GM23338 (cell line): ENCODE measurements at regions not wholly inside any gene's neighbourhood (a gene's known extent, or its start where the extent isn't known, plus 50 kb on each side); places are given as distances from the start of the nearest gene placed in this dataset.

Experiments used
- ATAC-seq: fragments of 200-7000 bp; cut with Tn5 transposase; 3 replicates; pipeline ENCODE4 v1.9.1; 2020
- DNase-seq: peaks from one replicate; pipeline ENCODE4 v3.0.0-alpha.2; 2015; ENCODE audit warnings: low spot score
- H2AFZ ChIP-seq: fragments of 200-600 bp; sonication (generic); 2 replicates; pipeline ENCODE4 v1.8.0; 2016; ENCODE audit warnings: antibody characterized with exemption, mild to moderate bottlenecking, moderate library complexity
- H3F3A ChIP-seq: fragments of 200-600 bp; sonication (generic); replicated peaks from 2 replicates; pipeline ENCODE4 v1.8.0; 2017; ENCODE audit warnings: antibody characterized with exemption, mixed run types, low read depth
- H3K27ac ChIP-seq: fragments of 200-600 bp; sonication (generic); 2 replicates; pipeline ENCODE4 v1.6.1; 2016; ENCODE audit warnings: low read depth
- H3K27me3 ChIP-seq: fragments of 200-600 bp; sonication (generic); 2 replicates; pipeline ENCODE4 v1.8.0; 2016; ENCODE audit warnings: mild to moderate bottlenecking, mixed run types, moderate library complexity; ENCODE audit not compliant: insufficient read depth
- H3K36me3 ChIP-seq: fragments of 200-600 bp; sonication (generic); 2 replicates; pipeline ENCODE4 v1.8.0; 2016; ENCODE audit warnings: mild to moderate bottlenecking; ENCODE audit not compliant: insufficient read depth
- H3K4me1 ChIP-seq: fragments of 200-600 bp; sonication (generic); 2 replicates; pipeline ENCODE4 v1.8.0; 2016; ENCODE audit warnings: mild to moderate bottlenecking, moderate library complexity; ENCODE audit not compliant: insufficient read depth
- H3K4me2 ChIP-seq: fragments of 200-600 bp; sonication (generic); 2 replicates; pipeline ENCODE4 v1.7.1; 2017; ENCODE audit warnings: mixed run types
- H3K4me3 ChIP-seq: fragments of 200-600 bp; sonication (generic); 2 replicates; pipeline ENCODE4 v1.6.1; 2016; ENCODE audit warnings: mixed run types
- H3K79me2 ChIP-seq: fragments of 200-600 bp; sonication (generic); replicated peaks from 2 replicates; pipeline ENCODE4 v1.8.0; 2017; ENCODE audit warnings: mild to moderate bottlenecking; ENCODE audit not compliant: insufficient read depth
- H3K9me2 ChIP-seq: fragments of 200-600 bp; sonication (generic); 2 replicates; pipeline ENCODE4 v1.8.0; 2017; ENCODE audit not compliant: insufficient read depth
- H4K20me1 ChIP-seq: fragments of 200-600 bp; sonication (generic); replicated peaks from 2 replicates; pipeline ENCODE4 v1.8.0; 2017; ENCODE audit warnings: mild to moderate bottlenecking; ENCODE audit not compliant: insufficient read depth
- H3K27ac Mint-ChIP-seq: 2 replicates; pipeline ENCODE4 v1.8.0; 2020; ENCODE audit warnings: inconsistent platforms, mild to moderate bottlenecking, moderate library complexity, mixed read lengths
- H3K27me3 Mint-ChIP-seq: 3 replicates; pipeline ENCODE4 v1.8.0; 2022; ENCODE audit warnings: low read depth, mild to moderate bottlenecking, moderate library complexity, mixed read lengths, inconsistent platforms; ENCODE audit not compliant: insufficient read depth, poor library complexity
- H3K36me3 Mint-ChIP-seq: 3 replicates; pipeline ENCODE4 v1.8.0; 2021; ENCODE audit warnings: low read depth, mild to moderate bottlenecking, inconsistent platforms, moderate library complexity, mixed read lengths
- H3K4me1 Mint-ChIP-seq: 3 replicates; pipeline ENCODE4 v1.8.0; 2020; ENCODE audit warnings: mild to moderate bottlenecking, inconsistent platforms, mixed read lengths
- H3K4me3 Mint-ChIP-seq: 3 replicates; pipeline ENCODE4 v1.8.0; 2021; ENCODE audit warnings: moderate library complexity, mild to moderate bottlenecking, inconsistent platforms, mixed read lengths
- H3K9me3 Mint-ChIP-seq: 3 replicates; pipeline ENCODE4 v1.8.0; 2020; ENCODE audit warnings: moderate library complexity, mild to moderate bottlenecking, inconsistent platforms, mixed read lengths
- EZH2phosphoT487 ChIP-seq: fragments of 200-600 bp; sonication (generic); IDR thresholded peaks from one replicate; pipeline ENCODE4 v1.8.1; 2018; ENCODE audit warnings: antibody characterized with exemption; ENCODE audit not compliant: unreplicated experiment
- JUNB ChIP-seq: IDR thresholded peaks from one replicate; pipeline ENCODE4 v1.6.1; 2016; ENCODE audit warnings: antibody characterized with exemption; ENCODE audit not compliant: unreplicated experiment
- NANOG ChIP-seq: IDR thresholded peaks from 2 replicates; pipeline ENCODE4 v1.6.1; 2016; ENCODE audit warnings: antibody characterized with exemption, borderline replicate concordance
- POLR2AphosphoS5 ChIP-seq: IDR thresholded peaks from 2 replicates; pipeline ENCODE4 v1.6.1; 2016; ENCODE audit warnings: antibody characterized with exemption, low read depth
- REST ChIP-seq: IDR thresholded peaks from one replicate; pipeline ENCODE4 v1.6.1; 2018; ENCODE audit warnings: antibody characterized with exemption; ENCODE audit not compliant: unreplicated experiment
- STAT1 ChIP-seq: IDR thresholded peaks from one replicate; pipeline ENCODE4 v1.6.1; 2016; ENCODE audit warnings: antibody characterized with exemption; ENCODE audit not compliant: unreplicated experiment
- ZNF114 ChIP-seq: fragments of 250-450 bp; sonication (Bioruptor Pico); IDR thresholded peaks from 2 replicates; pipeline ENCODE4 v1.5.0; 2020; ENCODE audit warnings: mild to moderate bottlenecking, moderate library complexity
- ZNF331 ChIP-seq: fragments of 250-450 bp; sonication (Bioruptor Pico); IDR thresholded peaks from 2 replicates; pipeline ENCODE4 v1.5.0; 2020; ENCODE audit warnings: low read depth, mild to moderate bottlenecking, moderate library complexity
- ZNF462 ChIP-seq: fragments of 250-450 bp; sonication (Bioruptor Pico); IDR thresholded peaks from 2 replicates; pipeline ENCODE4 v1.5.0; 2020; ENCODE audit warnings: mild to moderate bottlenecking, moderate library complexity

GRCh38 chr3:182083112-182083511 is 371.4 kb downstream of the SOX2 start:
- peaks cover 55% of the 10 kb centered on the region for H3K4me1 Mint-ChIP-seq
- Histone ChIP-seq H3K27ac (no peak overlapping the region), H3K4me3 (no peak overlapping the region), H3K27me3 (no peaks in the 10 kb centered on the region), H3K36me3 (no peaks in the 10 kb centered on the region), H3K4me1 (peaks cover 48% of the 10 kb centered on the region), H3K79me2 (no peaks in the 10 kb centered on the region), H4K20me1 (no peaks in the 10 kb centered on the region), H3K4me2 (no peak overlapping the region), H2AFZ (no peak overlapping the region), H3F3A (no peaks in the 10 kb centered on the region), H3K9me2 (no peaks in the 10 kb centered on the region)
- no peak for DNase-seq
- H3K9me3 Mint-ChIP-seq, result no peaks in the 10 kb centered on the region
- peaks cover 1% of the 10 kb centered on the region for H3K27me3 Mint-ChIP-seq
- H3K4me3 Mint-ChIP-seq, result no peak overlapping the region
- ATAC-seq, result no peak
- no peaks in the 10 kb centered on the region for H3K36me3 Mint-ChIP-seq
- TF ChIP-seq REST (no peak), JUNB (no peak), NANOG (no peak), POLR2AphosphoS5 (no peak), STAT1 (no peak), ZNF462 (CRISPR knock-in tag) (no peak), ZNF331 (CRISPR knock-in tag) (no peak), EZH2phosphoT487 (no peak), ZNF114 (CRISPR knock-in tag) (no peak)
- H3K27ac Mint-ChIP-seq, result no peak overlapping the region
